ENCODE measurements at regions not wholly inside any gene's neighbourhood (a gene's known extent, or its start where the extent isn't known, plus 50 kb on each side); places are given as distances from the start of the nearest gene placed in this dataset.

GRCh38 chr2:111701798-111702118, 182.2 kb downstream of the ANAPC1 start:
- peaks cover 0 to 19% (median 9%) of the 10 kb centered on the region in 4 donors for H3K4me1 ChIP-seq

GRCh38 chr2:111702119-111702803, 181.7 kb downstream of the ANAPC1 start:
- no peak for DNase-seq
- Histone ChIP-seq H3K9me3 (no peaks in the 10 kb centered on the region), H3K4me1 (peaks cover 0 to 19% (median 9%) of the 10 kb centered on the region in 4 donors), H3K4me3 (no peak overlapping the region), H3K27me3 (no peaks in the 10 kb centered on the region), H3K36me3 (no peaks in the 10 kb centered on the region), H3K27ac (no peak overlapping the region)
- TF ChIP-seq CTCF (IDR thresholded peaks at IDR 0.05), result peak; percentile 48 to 59
- intact Hi-C loops (cut with DNase I; ENCODE audit: low total_unique reads), result loop anchor here (10.0 kb wide), 1 partner anchor 587 kb away; no protein-coding TSS in a partner anchor

More at GRCh38 chr2:111701798-111702118, 182.2 kb downstream of the ANAPC1 start:
- H3K27me3 ChIP-seq, result no peaks in the 10 kb centered on the region
- H3K36me3 ChIP-seq, result no peaks in the 10 kb centered on the region
- no peaks in the 10 kb centered on the region for H3K9me3 ChIP-seq
- no peak overlapping the region for H3K4me3 ChIP-seq
- no peak overlapping the region for H3K27ac ChIP-seq
- DNase-seq, result peak in 1 of 2 donors; percentile 3
- no peak for TF ChIP-seq CTCF (IDR thresholded peaks at IDR 0.05)
- intact Hi-C loops (cut with DNase I; ENCODE audit: low total_unique reads), result loop anchor here (10.0 kb wide), 1 partner anchor 587 kb away; no protein-coding TSS in a partner anchor

GRCh38 chr2:111702804-111703196, 181.2 kb downstream of the ANAPC1 start:
- Histone ChIP-seq H3K27ac (no peak overlapping the region), H3K9me3 (no peaks in the 10 kb centered on the region), H3K27me3 (no peaks in the 10 kb centered on the region), H3K36me3 (no peaks in the 10 kb centered on the region), H3K4me3 (no peak overlapping the region), H3K4me1 (peaks cover 0 to 19% (median 9%) of the 10 kb centered on the region in 4 donors)
- no peak for DNase-seq
- intact Hi-C loops (cut with DNase I; ENCODE audit: low total_unique reads), result loop anchor here (10.0 kb wide), 1 partner anchor 588 kb away; no protein-coding TSS in a partner anchor
- TF ChIP-seq CTCF (IDR thresholded peaks at IDR 0.05), result no peak

- no peak overlapping the region for H3K4me3 ChIP-seq
- no peaks in the 10 kb centered on the region for H3K36me3 ChIP-seq
- H3K4me1 ChIP-seq, result peaks cover 0 to 17% (median 4%) of the 10 kb centered on the region in 4 donors
- no peak for DNase-seq
- H3K9me3 ChIP-seq, result no peaks in the 10 kb centered on the region
- intact Hi-C loops (cut with DNase I; ENCODE audit: low total_unique reads), result loop anchor here (10.0 kb wide), 1 partner anchor 589 kb away; no protein-coding TSS in a partner anchor
- TF ChIP-seq CTCF (IDR thresholded peaks at IDR 0.05), result no peak
- H3K27ac ChIP-seq, result no peak overlapping the region
- H3K27me3 ChIP-seq, result no peaks in the 10 kb centered on the region
These were observed 180.2 kb downstream of the ANAPC1 start for GRCh38 chr2:111703759-111704158.

- no peaks in the 10 kb centered on the region for H3K36me3 ChIP-seq
- no peaks in the 10 kb centered on the region for H3K27me3 ChIP-seq
- TF ChIP-seq CTCF (IDR thresholded peaks at IDR 0.05), result no peak
- H3K4me3 ChIP-seq, result no peak overlapping the region
- no peak for DNase-seq
- H3K27ac ChIP-seq, result no peak overlapping the region
- no peaks in the 10 kb centered on the region for H3K9me3 ChIP-seq
- H3K4me1 ChIP-seq, result peaks cover 0 to 12% (median 2%) of the 10 kb centered on the region in 4 donors
- intact Hi-C loops (cut with DNase I; ENCODE audit: low total_unique reads), result loop anchor here (10.0 kb wide), 1 partner anchor 589 kb away; no protein-coding TSS in a partner anchor
These were observed 179.7 kb downstream of the ANAPC1 start for GRCh38 chr2:111704246-111704645.

Measured in tibial artery (tissue), 4 donors.